ENCODE measurements at regions not wholly inside any gene's neighbourhood (a gene's known extent, or its start where the extent isn't known, plus 50 kb on each side); places are given as distances from the start of the nearest gene placed in this dataset.

DNA sequence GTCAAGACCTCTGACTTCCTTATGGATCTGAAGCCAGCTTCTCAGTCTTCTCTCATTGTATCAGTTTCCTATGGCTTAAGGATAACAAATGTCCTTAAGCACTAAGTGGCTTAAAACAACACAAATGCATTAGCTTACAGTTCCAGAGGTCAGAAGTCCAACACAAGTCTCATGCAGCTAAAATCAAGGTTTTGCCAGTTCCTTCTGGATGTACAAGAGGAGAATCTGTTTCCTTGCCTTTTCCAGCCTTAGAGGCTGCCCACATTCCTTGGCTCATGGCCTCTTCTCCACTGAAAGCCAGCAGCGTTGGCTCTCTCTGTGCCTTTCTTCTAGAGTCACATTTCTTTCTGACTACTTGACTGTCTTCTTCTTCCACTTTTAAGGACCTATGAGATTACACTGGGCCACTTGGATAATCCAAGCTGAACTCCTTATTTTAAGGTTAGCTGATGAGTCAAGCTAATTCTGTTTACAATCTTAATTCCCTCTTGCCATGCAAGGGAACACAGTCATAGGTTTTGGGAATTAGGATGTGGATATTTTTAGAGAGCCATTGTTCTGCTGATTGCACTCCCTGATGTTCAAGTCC is 179.0 kb downstream of the BCAS1 start:
- TF ChIP-seq, protein P1, sequence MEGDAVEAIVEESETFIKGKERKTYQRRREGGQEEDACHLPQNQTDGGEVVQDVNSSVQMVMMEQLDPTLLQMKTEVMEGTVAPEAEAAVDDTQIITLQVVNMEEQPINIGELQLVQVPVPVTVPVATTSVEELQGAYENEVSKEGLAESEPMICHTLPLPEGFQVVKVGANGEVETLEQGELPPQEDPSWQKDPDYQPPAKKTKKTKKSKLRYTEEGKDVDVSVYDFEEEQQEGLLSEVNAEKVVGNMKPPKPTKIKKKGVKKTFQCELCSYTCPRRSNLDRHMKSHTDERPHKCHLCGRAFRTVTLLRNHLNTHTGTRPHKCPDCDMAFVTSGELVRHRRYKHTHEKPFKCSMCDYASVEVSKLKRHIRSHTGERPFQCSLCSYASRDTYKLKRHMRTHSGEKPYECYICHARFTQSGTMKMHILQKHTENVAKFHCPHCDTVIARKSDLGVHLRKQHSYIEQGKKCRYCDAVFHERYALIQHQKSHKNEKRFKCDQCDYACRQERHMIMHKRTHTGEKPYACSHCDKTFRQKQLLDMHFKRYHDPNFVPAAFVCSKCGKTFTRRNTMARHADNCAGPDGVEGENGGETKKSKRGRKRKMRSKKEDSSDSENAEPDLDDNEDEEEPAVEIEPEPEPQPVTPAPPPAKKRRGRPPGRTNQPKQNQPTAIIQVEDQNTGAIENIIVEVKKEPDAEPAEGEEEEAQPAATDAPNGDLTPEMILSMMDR (IDR thresholded peaks at IDR 0.05) = no peak
- TF ChIP-seq POLR2A (IDR thresholded peaks at IDR 0.05) = no peak
